Uterus (tissue), 3 donors: ENCODE measurements at regions not wholly inside any gene's neighbourhood (a gene's known extent, or its start where the extent isn't known, plus 50 kb on each side); places are given as distances from the start of the nearest gene placed in this dataset.

Experiments used
- DNase-seq, 2 donors: peaks; one replicate each; pipeline ENCODE4 v3.0.0-alpha.2; 2019 to 2020
- H3K27ac ChIP-seq, 2 donors: fragments of 200-600 bp; sonication (generic); 1 replicate in 1 of 2; 2 replicates in 1 of 2; pipeline ENCODE4 v1.5.1; 2016 to 2018
- H3K27me3 ChIP-seq, 2 donors: fragments of 200-600 bp; sonication (generic); one replicate each; pipeline ENCODE4 v1.5.1; 2018 to 2019; ENCODE audit warnings: control low read depth in 1 of 2
- H3K36me3 ChIP-seq, 2 donors: fragments of 200-600 bp; sonication (generic); one replicate each; pipeline ENCODE4 v1.5.1; 2019; ENCODE audit warnings: control low read depth in 1 of 2
- H3K4me1 ChIP-seq, 2 donors: fragments of 200-600 bp; sonication (generic); one replicate each; pipeline ENCODE4 v1.5.1; 2018 to 2019; ENCODE audit warnings: control low read depth in 1 of 2
- H3K4me3 ChIP-seq, 2 donors: fragments of 200-600 bp; sonication (generic); 1 replicate in 1 of 2; 2 replicates in 1 of 2; pipeline ENCODE4 v1.5.1; 2018 to 2019; ENCODE audit warnings: mild to moderate bottlenecking in 1 of 2
- H3K9me3 ChIP-seq, 2 donors: fragments of 200-600 bp; sonication (generic); one replicate each; pipeline ENCODE4 v1.5.1; 2019; ENCODE audit warnings: control low read depth in 1 of 2
- POLR2A ChIP-seq, 2 donors: fragments of 450-650 bp; IDR thresholded peaks; one replicate each; pipeline ENCODE4 v1.6.1; 2016; ENCODE audit warnings: antibody characterized with exemption in 2 of 2, mild to moderate bottlenecking in 1 of 2, moderate library complexity in 1 of 2
- intact Hi-C: fragments of 100-400 bp; cut with DNase I; formaldehyde crosslinking; loops from one replicate; pipeline ENCODE4 v1.15.1; 2023; ENCODE audit warnings: low total_unique reads
- TF ChIP-seq, protein P1 (sequence below), 4 experiments: fragments of 200-600 bp in 2 of 4; fragments of 450-650 bp in 2 of 4; sonication (generic) in 2 of 4; IDR thresholded peaks; one replicate each; pipeline ENCODE4 v1.5.1; 2016 to 2019; ENCODE audit warnings: antibody characterized with exemption in 4 of 4, mild to moderate bottlenecking in 2 of 4, moderate library complexity in 1 of 4
- donor health status: DM: yes; HTN: yes; CAD: no.

DNA sequence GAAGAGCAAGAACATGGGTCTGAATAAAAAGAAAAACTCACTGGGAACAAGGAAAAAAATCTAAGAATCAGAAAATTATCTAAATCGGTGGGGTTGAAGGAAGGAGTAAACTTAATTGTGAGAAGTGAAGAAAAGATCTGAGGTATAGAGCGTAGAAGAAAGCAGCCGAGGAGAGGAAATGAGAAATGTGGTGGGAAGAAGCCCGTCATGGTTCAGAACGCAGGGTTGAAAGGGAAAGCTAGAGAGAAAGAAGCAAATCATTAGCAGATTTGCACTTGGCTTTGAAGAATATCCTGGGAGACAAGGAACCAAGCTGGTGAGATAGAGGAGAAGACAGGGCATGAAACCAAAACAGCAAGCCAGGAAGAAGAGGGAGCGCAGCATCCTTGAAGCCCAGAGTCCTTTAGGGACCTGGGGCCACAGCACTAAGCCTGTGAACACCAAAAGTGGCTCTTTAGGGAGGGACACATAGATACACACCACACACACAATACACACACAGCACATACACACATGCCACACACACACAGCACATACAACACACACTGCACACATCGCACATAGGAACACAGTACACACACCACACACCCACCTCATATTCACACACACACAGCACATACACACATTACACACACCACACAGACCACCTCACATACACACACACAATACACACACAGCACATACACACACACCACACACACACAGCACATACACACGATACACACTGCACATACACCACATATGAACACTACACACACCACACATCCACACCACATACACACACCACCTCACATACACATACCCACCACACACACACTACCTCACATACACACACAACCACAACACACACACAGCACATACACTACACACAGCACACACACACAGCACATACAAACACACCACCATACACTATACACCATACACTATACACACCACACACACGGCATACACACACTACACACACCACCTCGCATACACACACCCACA, 274.6 kb downstream of the ETAA1 start:
- intact Hi-C loops = loop anchor here (10.0 kb wide), 1 partner anchor 163 kb away; no protein-coding TSS in a partner anchor
- H3K36me3 ChIP-seq = no peaks in the 10 kb centered on the region
- H3K4me1 ChIP-seq = peaks cover 0 to 3% of the 10 kb centered on the region in 2 donors
- H3K9me3 ChIP-seq = no peaks in the 10 kb centered on the region
- DNase-seq = no peak
- TF ChIP-seq, protein P1, sequence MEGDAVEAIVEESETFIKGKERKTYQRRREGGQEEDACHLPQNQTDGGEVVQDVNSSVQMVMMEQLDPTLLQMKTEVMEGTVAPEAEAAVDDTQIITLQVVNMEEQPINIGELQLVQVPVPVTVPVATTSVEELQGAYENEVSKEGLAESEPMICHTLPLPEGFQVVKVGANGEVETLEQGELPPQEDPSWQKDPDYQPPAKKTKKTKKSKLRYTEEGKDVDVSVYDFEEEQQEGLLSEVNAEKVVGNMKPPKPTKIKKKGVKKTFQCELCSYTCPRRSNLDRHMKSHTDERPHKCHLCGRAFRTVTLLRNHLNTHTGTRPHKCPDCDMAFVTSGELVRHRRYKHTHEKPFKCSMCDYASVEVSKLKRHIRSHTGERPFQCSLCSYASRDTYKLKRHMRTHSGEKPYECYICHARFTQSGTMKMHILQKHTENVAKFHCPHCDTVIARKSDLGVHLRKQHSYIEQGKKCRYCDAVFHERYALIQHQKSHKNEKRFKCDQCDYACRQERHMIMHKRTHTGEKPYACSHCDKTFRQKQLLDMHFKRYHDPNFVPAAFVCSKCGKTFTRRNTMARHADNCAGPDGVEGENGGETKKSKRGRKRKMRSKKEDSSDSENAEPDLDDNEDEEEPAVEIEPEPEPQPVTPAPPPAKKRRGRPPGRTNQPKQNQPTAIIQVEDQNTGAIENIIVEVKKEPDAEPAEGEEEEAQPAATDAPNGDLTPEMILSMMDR (IDR thresholded peaks at IDR 0.05) = no peak
- no peak for TF ChIP-seq POLR2A (IDR thresholded peaks at IDR 0.05)
- no peak overlapping the region for H3K27ac ChIP-seq
- H3K27me3 ChIP-seq = no peaks in the 10 kb centered on the region
- no peak overlapping the region for H3K4me3 ChIP-seq

DNA sequence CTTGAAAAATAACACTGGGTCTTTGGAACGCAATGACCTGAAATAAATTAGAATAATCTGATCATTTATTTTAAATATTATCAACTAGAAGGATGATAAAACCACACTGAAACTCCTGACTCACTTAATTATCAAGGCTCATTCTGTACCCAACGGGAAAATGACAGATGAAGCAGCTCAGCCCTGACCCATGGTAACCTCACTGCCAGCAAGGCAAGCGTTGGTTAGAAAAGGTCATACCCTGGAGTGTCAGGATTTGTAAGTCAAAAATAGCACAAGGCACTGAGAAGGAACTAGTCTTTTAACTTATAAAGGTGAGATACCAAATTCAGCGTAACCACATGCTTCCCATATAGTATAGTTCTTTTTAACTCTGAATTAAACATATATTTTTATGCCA, 277.5 kb downstream of the ETAA1 start:
- TF ChIP-seq POLR2A (IDR thresholded peaks at IDR 0.05) = no peak
- TF ChIP-seq, protein P1 (IDR thresholded peaks at IDR 0.05) = no peak
- intact Hi-C loops = loop anchor here (10.0 kb wide), 1 partner anchor 160 kb away; no protein-coding TSS in a partner anchor

DNA sequence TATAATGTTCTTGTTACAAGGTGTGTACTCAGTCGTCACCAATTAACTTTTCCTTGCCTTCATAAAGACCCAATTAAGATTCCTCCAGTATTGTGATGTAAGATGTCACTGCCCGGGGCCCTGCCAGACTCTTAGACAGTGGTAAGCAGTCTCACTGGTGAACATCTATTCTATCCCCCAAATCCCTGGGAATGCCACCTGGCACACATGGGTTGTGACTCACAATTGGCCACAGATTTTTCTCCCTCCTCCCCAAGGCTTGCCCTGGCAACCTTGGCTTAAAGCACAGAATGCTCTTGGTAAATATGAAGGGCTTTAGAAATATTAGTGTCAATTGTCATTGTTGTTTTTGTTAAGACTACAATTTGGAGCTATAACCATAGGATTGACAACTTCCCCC, 287.9 kb downstream of the ETAA1 start:
- no peaks in the 10 kb centered on the region for H3K4me1 ChIP-seq
- no peak overlapping the region for H3K4me3 ChIP-seq
- no peaks in the 10 kb centered on the region for H3K36me3 ChIP-seq
- no peaks in the 10 kb centered on the region for H3K27me3 ChIP-seq
- H3K9me3 ChIP-seq = no peaks in the 10 kb centered on the region
- TF ChIP-seq POLR2A (IDR thresholded peaks at IDR 0.05) = no peak
- TF ChIP-seq, protein P1 (IDR thresholded peaks at IDR 0.05) = no peak
- intact Hi-C loops = no loop called here
- H3K27ac ChIP-seq = no peak overlapping the region
- DNase-seq = no peak

More for the DNA sequence above, 277.5 kb downstream of the ETAA1 start:
- Histone ChIP-seq H3K4me1 (no peaks in the 10 kb centered on the region), H3K9me3 (no peaks in the 10 kb centered on the region), H3K4me3 (no peak overlapping the region), H3K27me3 (no peaks in the 10 kb centered on the region), H3K36me3 (no peaks in the 10 kb centered on the region), H3K27ac (no peak overlapping the region)
- no peak for DNase-seq

DNA sequence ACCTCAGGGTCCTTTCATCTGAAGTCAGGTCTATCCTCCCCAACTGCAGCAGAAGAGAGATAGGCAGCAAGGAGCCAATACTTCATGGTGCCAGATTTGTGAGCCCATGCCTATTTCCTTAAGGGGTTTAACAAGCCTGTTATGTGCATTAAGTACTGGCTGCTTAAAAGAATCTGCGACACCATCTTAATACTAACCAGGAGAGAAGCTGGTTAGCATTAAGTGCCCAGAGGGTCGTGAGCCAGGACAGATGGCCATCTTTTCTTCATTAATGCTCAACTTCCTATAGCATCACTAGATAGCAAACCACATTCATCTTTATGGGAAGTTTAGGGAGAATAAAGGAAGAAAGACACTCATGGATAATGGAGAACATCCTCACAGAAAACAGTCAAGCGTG, 289.1 kb downstream of the ETAA1 start:
- intact Hi-C loops = no loop called here
- Histone ChIP-seq H3K27ac (no peak overlapping the region), H3K9me3 (no peaks in the 10 kb centered on the region), H3K27me3 (no peaks in the 10 kb centered on the region), H3K4me1 (no peaks in the 10 kb centered on the region), H3K4me3 (no peak overlapping the region), H3K36me3 (no peaks in the 10 kb centered on the region)
- TF ChIP-seq, protein P1 (IDR thresholded peaks at IDR 0.05) = no peak
- no peak for TF ChIP-seq POLR2A (IDR thresholded peaks at IDR 0.05)
- no peak for DNase-seq

DNA sequence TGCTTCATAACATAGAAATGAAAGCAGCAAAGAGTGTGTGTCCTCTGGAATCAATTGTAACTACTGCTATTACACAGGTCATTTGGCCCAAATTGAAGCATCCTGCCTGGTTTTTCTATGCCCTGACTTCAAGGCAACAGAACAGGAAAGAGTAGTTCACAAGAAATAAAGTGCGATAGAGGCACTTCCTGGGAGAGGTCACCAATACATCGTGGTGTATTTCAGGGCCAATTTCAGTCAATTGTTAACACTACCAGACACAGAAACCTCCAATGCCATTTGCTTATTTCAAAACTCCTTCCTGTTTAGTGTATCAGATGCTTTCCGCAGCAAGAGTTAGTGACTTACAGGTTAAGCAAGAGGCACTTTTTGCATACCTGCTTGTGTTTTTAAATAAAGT, 292.1 kb downstream of the ETAA1 start:
- Histone ChIP-seq H3K36me3 (no peaks in the 10 kb centered on the region), H3K4me1 (no peaks in the 10 kb centered on the region), H3K4me3 (no peak overlapping the region), H3K27ac (no peak overlapping the region), H3K27me3 (no peaks in the 10 kb centered on the region), H3K9me3 (no peaks in the 10 kb centered on the region)
- no peak for DNase-seq
- intact Hi-C loops = no loop called here
- TF ChIP-seq, protein P1 (IDR thresholded peaks at IDR 0.05) = no peak
- TF ChIP-seq POLR2A (IDR thresholded peaks at IDR 0.05) = no peak
